Liver (tissue), 8 donors: ENCODE measurements at regions not wholly inside any gene's neighbourhood (a gene's known extent, or its start where the extent isn't known, plus 50 kb on each side); places are given as distances from the start of the nearest gene placed in this dataset.

ENCODE experiments used
- DNase-seq: peaks from one replicate; pipeline ENCODE4 v3.0.0-alpha.2; 2017; ENCODE audit warnings: low spot score
- H3K27ac ChIP-seq, 2 donors: one replicate each; pipeline ENCODE4 v1.7.0; 2013; ENCODE audit warnings: inconsistent platforms in 2 of 2, low read length in 2 of 2, control low read depth in 1 of 2, low read depth in 1 of 2, mild to moderate bottlenecking in 1 of 2
- H3K27me3 ChIP-seq, 4 donors: one replicate each; pipeline versions ENCODE4 v1.6.1 to v1.7.0; 2013; ENCODE audit warnings: low read length in 3 of 4, inconsistent platforms in 1 of 4, mild to moderate bottlenecking in 1 of 4, moderate library complexity in 1 of 4; ENCODE audit not compliant: control insufficient read depth in 4 of 4, insufficient read depth in 4 of 4
- H3K36me3 ChIP-seq, 4 donors: one replicate each; pipeline versions ENCODE4 v1.6.1 to v1.7.0; 2013; ENCODE audit warnings: low read length in 3 of 4, mild to moderate bottlenecking in 3 of 4, low read depth in 1 of 4, moderate library complexity in 1 of 4; ENCODE audit not compliant: control insufficient read depth in 4 of 4, insufficient read depth in 3 of 4
- H3K4me1 ChIP-seq, 4 donors: one replicate each; pipeline versions ENCODE4 v1.6.1 to v1.7.0; 2013; ENCODE audit warnings: low read length in 3 of 4, mild to moderate bottlenecking in 3 of 4, moderate library complexity in 1 of 4; ENCODE audit not compliant: control insufficient read depth in 4 of 4, insufficient read depth in 4 of 4
- H3K4me3 ChIP-seq, 3 donors: one replicate each; pipeline versions ENCODE4 v1.6.1 to v1.7.0; 2013; ENCODE audit warnings: low read length in 3 of 3, control low read depth in 1 of 3, low read depth in 1 of 3, mild to moderate bottlenecking in 1 of 3
- H3K9ac ChIP-seq, 2 donors: one replicate each; pipeline ENCODE4 v1.7.0; 2013; ENCODE audit warnings: low read length in 2 of 2, mild to moderate bottlenecking in 2 of 2, moderate library complexity in 2 of 2, control low read depth in 1 of 2, low read depth in 1 of 2
- H3K9me3 ChIP-seq, 4 donors: one replicate each; pipeline versions ENCODE4 v1.6.1 to v1.7.0; 2013; ENCODE audit warnings: low read length in 3 of 4; ENCODE audit not compliant: control insufficient read depth in 4 of 4
- ATF3 ChIP-seq: IDR thresholded peaks from 2 replicates; pipeline ENCODE4 v1.6.1; 2016; ENCODE audit warnings: antibody characterized with exemption
- CTCF ChIP-seq: fragments of 150-350 bp; IDR thresholded peaks from 2 replicates; pipeline ENCODE4 v1.5.1; 2017; ENCODE audit warnings: improper control_type of control experiment, low read depth, low read length; ENCODE audit not compliant: missing input control
- EGR1 ChIP-seq, 2 donors: IDR thresholded peaks; 2 replicates each; pipeline ENCODE4 v1.6.1; 2016 to 2018; ENCODE audit warnings: antibody characterized with exemption in 2 of 2, low read depth in 2 of 2
- FOXA1 ChIP-seq: IDR thresholded peaks from 2 replicates; pipeline ENCODE4 v1.6.1; 2016; ENCODE audit warnings: antibody characterized with exemption
- FOXA2 ChIP-seq: IDR thresholded peaks from 2 replicates; pipeline ENCODE4 v1.6.1; 2016; ENCODE audit warnings: antibody characterized with exemption
- HNF4G ChIP-seq: IDR thresholded peaks from 2 replicates; pipeline ENCODE4 v1.6.1; 2016; ENCODE audit warnings: antibody characterized with exemption
- JUND ChIP-seq, 2 donors: IDR thresholded peaks; 2 replicates each; pipeline ENCODE4 v1.6.1; 2016; ENCODE audit warnings: antibody characterized with exemption in 2 of 2
- MAX ChIP-seq: IDR thresholded peaks from 2 replicates; pipeline ENCODE4 v1.6.1; 2016; ENCODE audit warnings: antibody characterized with exemption
- NR2F2 ChIP-seq: IDR thresholded peaks from 2 replicates; pipeline ENCODE4 v1.6.1; 2016; ENCODE audit warnings: antibody characterized with exemption
- RAD21 ChIP-seq, 2 donors: IDR thresholded peaks; 2 replicates each; pipeline ENCODE4 v1.6.1; 2016; ENCODE audit warnings: antibody characterized with exemption in 2 of 2, mild to moderate bottlenecking in 2 of 2
- REST ChIP-seq: IDR thresholded peaks from 2 replicates; pipeline ENCODE4 v1.6.1; 2016; ENCODE audit warnings: antibody characterized with exemption, mild to moderate bottlenecking
- RXRA ChIP-seq, 2 donors: IDR thresholded peaks; 2 replicates each; pipeline ENCODE4 v1.6.1; 2017 to 2018; ENCODE audit warnings: antibody characterized with exemption in 2 of 2, mild to moderate bottlenecking in 1 of 2
- SP1 ChIP-seq: IDR thresholded peaks from 2 replicates; pipeline ENCODE4 v1.6.1; 2018; ENCODE audit warnings: antibody characterized with exemption, mild to moderate bottlenecking
- TAF1 ChIP-seq: conservative IDR thresholded peaks from 2 replicates; pipeline ENCODE4 v1.6.1; 2016; ENCODE audit warnings: antibody characterized with exemption, mild to moderate bottlenecking
- YY1 ChIP-seq: IDR thresholded peaks from 2 replicates; pipeline ENCODE4 v1.6.1; 2016; ENCODE audit warnings: antibody characterized with exemption, mild to moderate bottlenecking
- ZBTB33 ChIP-seq: IDR thresholded peaks from 2 replicates; pipeline ENCODE4 v1.6.1; 2016; ENCODE audit warnings: antibody characterized with exemption
- WGBS: extraction: QIAGEN DNeasy Blood & Tissue Kit; methylation state at CpG from one replicate; pipeline ENCODE4 v1.1.7; 2013; 5-methylcytosine and 5-hydroxymethylcytosine counted together
- donor health status: healthy.
- donor health status: healthy.
- donor health status: healthy.
- donor health status: healthy.
- donor health status: healthy.

- Histone ChIP-seq H3K4me3 (no peak overlapping the region), H3K9ac (no peak overlapping the region), H3K27me3 (no peaks in the 10 kb centered on the region), H3K36me3 (no peaks in the 10 kb centered on the region), H3K9me3 (no peaks in the 10 kb centered on the region), H3K4me1 (no peaks in the 10 kb centered on the region), H3K27ac (no peak overlapping the region)
- WGBS: 81% methylated on average over 1 of the region's 1 CpG
- TF ChIP-seq EGR1 (IDR thresholded peaks at IDR 0.05; ENCODE audit: low read depth in 2 of 2) (no peak), FOXA1 (no peak), HNF4G (no peak), RXRA (IDR thresholded peaks at IDR 0.05) (no peak), REST (no peak), ZBTB33 (no peak), SP1 (no peak), ATF3 (no peak), RAD21 (IDR thresholded peaks at IDR 0.05) (no peak), FOXA2 (no peak)
- no peak for DNase-seq
Measured at GRCh38 chr13:31884556-31884955, 145.2 kb downstream of the RXFP2 start.

GRCh38 chr13:31885994-31886393 is 145.6 kb upstream of the FRY start:
- Histone ChIP-seq H3K4me1 (no peaks in the 10 kb centered on the region), H3K36me3 (no peaks in the 10 kb centered on the region), H3K27ac (no peak overlapping the region), H3K9me3 (no peaks in the 10 kb centered on the region), H3K4me3 (no peak overlapping the region), H3K27me3 (no peaks in the 10 kb centered on the region), H3K9ac (no peak overlapping the region)
- DNase-seq: no peak
- TF ChIP-seq RXRA (IDR thresholded peaks at IDR 0.05) (peak in 1 of 2 donors; percentile 7), FOXA2 (no peak)
- 77% methylated on average over 6 of the region's 6 CpGs for WGBS

GRCh38 chr13:31887286-31887685 is 144.3 kb upstream of the FRY start:
- Histone ChIP-seq H3K9me3 (no peaks in the 10 kb centered on the region), H3K9ac (no peak overlapping the region), H3K27ac (no peak overlapping the region), H3K27me3 (no peaks in the 10 kb centered on the region), H3K4me3 (no peak overlapping the region), H3K4me1 (no peaks in the 10 kb centered on the region), H3K36me3 (no peaks in the 10 kb centered on the region)
- 68% methylated on average over 2 of the region's 2 CpGs for WGBS
- no peak for DNase-seq
- TF ChIP-seq YY1: no peak
- no peak for TF ChIP-seq JUND (IDR thresholded peaks at IDR 0.05)
- TF ChIP-seq EGR1 (IDR thresholded peaks at IDR 0.05; ENCODE audit: low read depth in 2 of 2): no peak
- TF ChIP-seq HNF4G: no peak
- no peak for TF ChIP-seq MAX
- TF ChIP-seq ZBTB33: no peak
- no peak for TF ChIP-seq NR2F2
- TF ChIP-seq RXRA (IDR thresholded peaks at IDR 0.05): no peak
- TF ChIP-seq TAF1: no peak
- TF ChIP-seq CTCF: no peak
- no peak for TF ChIP-seq FOXA2
- no peak for TF ChIP-seq RAD21 (IDR thresholded peaks at IDR 0.05)
